ENCODE measurements at regions not wholly inside any gene's neighbourhood (a gene's known extent, or its start where the extent isn't known, plus 50 kb on each side); places are given as distances from the start of the nearest gene placed in this dataset.

DNA sequence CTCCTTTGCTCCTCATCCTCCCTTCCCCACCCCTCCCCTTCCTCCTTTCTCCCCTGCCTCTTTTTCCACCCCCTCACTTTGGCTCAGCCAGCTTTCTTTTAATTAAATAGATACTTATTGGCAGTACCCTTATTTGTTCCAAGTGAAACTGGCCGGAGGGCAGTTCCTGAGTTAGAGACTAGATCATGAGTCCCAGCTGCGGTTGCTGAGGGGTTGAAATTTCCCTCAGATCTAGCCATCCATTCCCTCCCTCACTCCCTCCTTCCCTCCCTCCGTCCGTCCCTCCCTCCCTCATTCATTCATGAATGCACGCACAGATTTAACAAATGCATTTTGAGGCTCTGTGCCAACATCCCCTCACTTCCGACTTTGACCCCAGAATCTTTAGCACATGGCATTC lies 519.2 kb upstream of the EEF2KMT start:
- DNase-seq = no peak

DNA sequence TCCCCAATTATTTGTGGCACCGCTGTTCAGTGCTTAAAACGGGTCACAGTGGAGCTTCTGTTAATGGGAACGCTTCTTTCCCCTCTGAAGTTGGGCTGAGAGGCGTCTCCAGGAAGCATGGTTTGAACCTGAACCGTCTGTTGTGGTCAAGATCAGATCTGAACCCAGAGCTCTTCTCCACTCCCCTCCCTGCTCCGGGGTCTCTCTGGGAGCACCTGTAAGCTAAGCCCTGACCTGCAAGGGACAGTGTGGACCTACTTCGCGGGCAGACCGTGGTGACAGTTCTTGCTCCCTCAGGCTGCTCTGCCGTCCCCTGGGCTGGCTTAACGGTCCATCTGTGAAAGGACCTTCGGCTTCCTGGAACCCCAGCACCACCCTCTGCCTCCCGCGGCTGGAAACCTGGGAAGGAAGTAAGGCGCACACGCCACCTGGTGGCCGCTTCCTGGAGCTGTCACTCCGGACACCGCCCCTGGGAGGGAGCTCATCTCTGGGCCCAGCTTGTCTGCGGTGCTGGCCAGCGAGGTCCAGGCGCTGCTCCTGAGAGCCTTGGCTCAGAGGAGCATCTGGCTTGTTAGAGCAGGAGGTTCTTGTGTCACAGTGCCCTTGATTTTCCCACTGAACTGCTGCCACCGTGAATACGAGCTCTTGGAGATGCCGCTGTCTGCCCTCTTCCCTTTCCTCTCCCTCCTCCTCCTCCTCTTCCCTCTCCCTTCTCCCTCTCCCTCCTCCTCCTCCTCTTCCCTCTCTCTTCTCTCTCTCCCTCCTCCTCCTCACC lies 518.5 kb upstream of the EEF2KMT start:
- DNase-seq = peak; percentile 7 to 44

DNA sequence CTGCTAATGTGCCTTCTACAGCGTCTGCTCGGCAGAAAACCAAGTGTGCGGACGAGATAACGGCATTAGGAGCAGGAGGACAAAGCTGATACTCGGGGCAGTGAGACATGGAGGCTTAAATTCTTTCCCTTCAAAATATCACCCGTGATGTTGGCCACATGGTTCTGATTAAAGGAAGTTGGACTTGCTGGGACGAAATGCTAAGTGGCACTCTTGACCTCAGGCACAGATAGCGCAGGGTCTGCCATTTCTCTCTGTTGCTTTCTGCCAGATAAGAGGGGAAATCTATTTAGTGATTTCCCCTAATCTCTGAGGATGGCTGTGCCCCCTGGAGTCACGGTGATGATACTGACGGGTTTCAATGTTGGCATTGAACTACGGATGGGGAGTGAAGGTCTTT lies 509.6 kb upstream of the EEF2KMT start:
- no peak for DNase-seq

DNA sequence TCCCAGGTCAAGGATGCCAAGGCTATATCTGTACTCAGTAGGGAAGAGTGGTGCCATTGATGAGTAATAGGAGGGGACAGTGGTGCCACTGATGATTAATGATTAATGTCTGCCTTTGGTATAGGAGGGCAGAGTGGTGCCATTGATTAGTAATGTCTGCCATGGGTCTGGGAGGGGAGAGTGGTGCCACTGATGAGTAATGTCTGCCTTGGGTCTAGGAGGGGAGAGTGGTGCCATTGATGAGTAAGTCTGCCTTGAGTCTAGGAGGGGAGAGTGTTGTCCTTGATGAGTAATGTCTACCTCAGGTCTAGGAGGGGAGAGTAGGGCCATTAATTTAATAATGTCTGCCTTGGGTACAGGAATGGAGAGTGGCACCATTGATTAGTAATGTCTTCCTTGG lies 507.8 kb upstream of the EEF2KMT start:
- no peak for DNase-seq

DNA sequence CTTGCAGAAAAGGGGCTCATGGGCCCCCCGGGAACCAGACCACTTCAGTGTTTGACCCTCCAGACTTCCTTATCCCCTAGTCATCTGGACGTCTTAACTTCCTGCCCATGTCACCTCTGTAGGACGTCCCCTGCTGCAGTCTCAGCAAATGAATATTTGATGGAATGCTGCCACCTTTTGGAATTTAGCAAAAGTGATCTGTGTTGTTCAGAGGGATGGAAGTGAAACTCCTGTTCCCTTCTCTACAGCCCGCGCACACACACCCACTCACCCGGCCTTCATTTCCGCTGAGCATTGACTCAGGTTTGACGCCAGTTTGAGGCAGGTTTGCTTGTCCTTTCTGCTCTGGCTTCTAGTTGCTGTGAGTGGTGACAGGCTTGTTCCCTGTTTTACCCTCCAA lies 507.2 kb upstream of the EEF2KMT start:
- DNase-seq = peak; percentile 20 to 31

DNA sequence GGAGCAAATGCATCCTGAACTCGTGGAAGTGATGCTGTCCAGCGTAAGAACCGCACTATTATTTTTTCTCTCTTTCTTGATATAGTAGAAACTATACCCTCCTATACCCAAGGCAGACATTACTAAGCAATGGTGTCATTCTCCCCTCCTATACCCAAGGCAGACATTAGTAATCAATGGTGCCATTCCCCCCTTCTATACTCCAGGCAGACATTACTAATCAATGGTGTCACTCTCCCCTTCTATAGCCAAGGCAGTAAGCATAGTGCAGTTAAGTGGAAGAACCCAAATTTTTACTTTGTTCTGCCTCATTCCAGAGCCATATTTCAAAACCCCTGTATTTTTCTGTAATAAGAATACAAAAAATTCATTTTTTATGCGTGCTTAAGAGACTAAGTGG lies 506.2 kb upstream of the EEF2KMT start:
- no peak for DNase-seq

DNA sequence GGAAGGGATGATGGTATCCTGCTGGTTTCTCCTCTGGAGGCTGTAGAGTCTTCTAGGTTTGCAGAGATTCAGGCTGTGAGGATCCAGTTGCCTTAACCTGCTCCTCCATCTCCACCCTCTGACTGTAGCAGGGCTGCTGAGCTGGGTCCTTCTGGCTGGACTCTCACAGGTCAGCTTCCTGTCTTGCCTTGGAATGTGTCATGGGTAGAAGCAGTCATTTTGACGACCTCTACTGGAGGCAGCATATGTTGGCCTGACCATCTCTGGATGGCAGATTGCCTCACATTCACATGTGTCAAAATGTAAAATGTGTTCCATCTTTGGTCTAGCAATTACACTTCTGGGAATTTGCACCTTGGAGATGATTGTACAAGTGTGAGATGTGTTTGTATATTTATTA lies 504.4 kb upstream of the EEF2KMT start:
- DNase-seq = no peak

DNA sequence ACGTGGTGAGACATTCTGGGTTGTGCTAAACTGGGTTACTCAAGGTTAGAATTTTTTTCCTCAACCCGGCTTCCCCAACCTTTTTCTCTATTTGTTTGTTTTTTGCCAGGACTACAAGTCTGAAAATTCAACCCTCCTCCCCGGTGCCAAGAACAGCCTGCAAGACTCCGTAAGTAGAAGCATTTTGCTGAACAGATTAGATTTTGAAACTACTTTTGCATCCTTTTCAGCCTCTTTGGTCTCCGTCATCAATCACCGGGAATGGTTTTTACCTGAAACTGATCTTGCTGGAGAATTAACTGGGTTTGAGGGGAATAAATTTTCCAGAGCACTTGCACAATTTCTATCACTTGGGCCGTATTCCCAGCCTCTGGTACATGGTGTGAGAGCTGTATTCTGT lies 501.2 kb upstream of the EEF2KMT start:
- no peak for DNase-seq

DNA sequence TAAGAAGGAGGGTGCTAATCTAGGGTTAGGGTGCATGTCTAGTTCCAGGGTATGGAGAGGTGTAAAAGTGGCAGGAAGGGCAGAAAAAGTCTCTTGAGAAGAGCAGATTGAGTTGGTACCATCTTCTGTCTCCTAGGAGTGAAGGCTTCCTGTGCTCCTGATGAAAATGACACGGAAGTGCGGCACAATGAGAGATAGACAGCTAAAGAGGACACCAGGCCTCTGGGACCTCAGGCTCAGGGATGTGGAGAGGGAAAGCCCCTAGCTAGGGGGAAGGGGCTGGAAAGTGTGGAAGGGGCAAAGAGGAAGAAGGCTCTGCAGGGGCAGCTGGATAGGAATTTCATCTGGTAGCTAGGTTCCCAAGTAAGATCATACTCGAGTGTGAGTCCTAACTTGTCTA lies 498.3 kb upstream of the EEF2KMT start:
- DNase-seq = no peak

DNA sequence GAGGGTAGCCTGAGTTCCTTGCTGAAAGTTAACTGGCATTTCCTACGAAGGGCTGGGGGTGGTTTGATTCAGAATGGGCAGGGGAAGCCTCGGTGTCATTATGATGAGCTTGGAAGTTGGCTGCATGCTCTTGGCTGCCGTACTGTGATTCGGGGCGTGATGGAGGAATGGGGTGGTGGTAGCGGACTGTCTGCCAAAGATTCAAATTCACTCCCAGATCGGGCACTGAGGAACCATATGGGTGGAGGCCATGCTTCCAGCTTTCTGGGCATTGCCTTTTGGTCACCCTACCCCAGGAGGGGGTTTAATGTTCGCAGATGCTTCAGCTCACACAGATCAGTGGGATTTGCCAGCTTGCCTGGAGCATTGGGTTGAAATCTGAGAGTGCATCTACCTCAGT lies 492.8 kb upstream of the EEF2KMT start:
- no peak for DNase-seq

DNA sequence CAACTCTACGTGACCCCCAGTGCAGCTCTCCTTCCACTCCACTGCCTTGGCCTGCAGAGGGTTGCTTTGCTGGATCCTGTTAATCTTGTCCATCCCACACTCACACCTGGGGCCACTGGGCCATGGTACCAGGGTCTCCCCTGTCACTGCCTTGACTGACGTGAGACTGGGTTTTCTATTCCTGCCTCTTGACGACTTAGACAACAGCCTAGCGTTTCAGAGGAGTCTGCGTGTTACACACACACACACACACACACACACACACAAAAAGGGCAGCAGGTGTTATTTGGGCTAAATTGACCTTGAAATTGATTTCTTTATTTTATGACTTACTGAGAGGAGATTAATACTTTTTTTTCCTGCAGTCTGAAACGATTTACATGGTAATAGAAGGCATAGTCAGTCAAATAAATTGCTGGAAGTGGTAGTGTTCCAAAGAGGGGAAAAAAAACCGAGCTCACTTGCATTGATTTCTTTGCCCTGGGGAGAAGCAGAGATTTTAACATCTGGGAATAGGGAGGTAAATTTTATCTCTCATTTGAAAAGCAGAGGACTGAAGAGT lies 492.3 kb upstream of the EEF2KMT start:
- DNase-seq = no peak

DNA sequence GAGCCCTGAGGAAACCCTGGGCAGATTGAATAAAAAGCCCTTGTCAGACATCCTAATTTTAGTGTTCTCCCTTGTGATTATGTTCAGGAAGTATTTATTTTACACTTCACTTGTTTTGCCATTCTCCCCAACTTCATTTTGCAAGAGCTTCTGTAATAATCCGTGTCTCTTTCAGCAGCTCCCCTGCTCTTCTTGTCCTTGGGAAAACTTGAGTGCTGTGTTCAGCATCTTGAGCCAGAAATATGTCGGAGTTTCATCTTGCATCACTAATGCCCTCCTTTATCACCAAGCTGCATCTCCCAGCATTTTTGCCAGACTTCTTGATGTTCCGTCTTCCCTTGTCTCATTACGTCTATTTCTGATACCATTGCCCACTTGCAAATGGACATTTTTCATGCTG lies 486.5 kb upstream of the EEF2KMT start:
- no peak for DNase-seq

DNA sequence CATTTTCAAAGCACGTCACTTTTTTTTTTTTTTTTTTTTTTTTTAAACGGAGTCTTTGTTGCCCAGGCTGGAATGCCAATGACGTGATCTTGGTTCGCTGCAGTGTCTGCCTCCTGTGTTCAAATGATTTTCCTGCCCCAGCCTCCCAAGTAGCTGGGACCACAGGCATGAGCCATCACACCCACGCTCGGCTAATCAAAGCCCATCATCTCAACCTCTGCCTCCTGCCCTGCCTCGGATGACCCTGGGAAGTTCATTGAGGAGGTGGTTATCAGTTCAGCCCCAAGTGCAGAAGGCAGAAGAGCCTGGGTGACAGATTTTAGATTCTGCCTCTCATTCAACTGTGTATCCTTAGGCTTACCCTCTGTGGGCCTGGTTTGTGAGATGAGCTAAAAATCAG lies 484.9 kb upstream of the EEF2KMT start:
- no peak for DNase-seq

DNA sequence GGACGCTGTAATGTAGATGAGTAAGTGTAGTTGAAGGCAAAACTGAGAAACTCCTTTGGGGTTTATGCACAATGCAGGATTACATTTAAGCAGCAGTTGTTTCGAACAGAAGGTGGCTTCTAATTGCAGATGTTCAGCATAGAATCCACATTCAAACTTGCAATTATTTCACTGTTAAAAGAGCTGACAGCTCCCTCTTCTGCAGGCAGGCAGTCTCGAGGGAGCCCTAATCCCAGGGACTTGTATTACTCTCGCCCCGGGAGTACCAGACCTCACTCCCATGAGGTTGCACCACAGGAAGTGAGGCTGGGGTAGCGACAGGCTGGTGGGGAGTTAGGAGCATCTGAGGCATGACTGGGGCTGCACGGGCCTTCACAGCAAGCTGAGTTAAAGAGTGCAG lies 484.3 kb upstream of the EEF2KMT start:
- DNase-seq = no peak

DNA sequence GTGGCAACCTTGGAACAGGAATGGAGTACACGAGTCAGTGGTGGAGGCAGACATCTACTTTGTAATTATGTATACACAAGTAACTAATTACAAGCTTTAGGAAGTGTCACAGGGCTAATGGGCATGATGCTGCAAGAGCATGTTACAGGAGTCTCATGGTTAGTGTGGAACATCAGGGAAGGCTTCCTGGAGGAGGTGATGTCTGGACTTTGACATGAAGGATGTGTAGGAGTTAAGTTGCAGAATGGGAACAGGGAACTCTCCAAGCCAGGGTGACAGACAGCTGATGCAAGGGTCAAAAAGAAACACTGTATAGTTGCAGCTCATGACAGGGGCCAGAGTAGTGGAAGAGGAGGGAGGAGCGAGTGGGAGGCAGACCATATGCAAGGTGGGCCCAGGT lies 483.8 kb upstream of the EEF2KMT start:
- DNase-seq = no peak

DNA sequence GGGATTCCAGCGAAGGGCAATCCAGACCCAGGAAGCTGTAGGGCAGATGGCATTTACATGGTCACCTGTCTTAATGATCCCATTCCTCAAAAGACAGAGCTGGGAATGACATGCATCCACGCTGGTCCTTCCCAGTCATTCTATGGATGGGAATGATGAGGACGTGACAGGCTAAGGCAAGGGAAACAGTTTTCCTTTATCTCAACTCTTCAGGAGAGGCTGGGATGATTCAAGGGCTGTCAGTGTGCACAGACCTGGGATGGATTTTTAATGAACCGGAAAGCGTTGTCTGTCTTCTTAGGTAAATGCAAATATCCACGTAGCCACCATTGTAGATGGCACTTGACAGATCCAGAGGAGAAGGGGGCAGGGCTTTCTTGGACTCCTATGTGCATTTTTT lies 483.2 kb upstream of the EEF2KMT start:
- no peak for DNase-seq

DNA sequence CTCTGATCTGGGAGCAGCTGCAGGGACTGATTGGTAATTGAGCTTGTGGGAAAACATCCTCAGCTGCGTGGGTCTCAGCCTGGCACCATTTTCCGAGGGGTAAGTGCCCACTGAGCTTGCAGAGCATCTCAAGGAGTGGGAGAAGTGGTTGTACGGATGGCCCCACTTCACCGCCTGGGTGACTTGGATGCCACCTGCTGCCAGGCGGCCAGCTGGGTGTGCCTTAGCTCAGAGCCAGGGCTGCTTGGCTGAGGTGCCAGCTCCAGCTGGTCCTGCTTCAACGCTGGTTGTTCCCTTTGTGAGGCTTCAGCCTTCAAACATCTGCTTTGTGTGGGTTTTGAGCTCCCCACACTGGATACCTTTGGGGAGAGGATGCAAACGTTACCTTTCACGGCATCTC lies 482.7 kb upstream of the EEF2KMT start:
- DNase-seq = no peak

DNA sequence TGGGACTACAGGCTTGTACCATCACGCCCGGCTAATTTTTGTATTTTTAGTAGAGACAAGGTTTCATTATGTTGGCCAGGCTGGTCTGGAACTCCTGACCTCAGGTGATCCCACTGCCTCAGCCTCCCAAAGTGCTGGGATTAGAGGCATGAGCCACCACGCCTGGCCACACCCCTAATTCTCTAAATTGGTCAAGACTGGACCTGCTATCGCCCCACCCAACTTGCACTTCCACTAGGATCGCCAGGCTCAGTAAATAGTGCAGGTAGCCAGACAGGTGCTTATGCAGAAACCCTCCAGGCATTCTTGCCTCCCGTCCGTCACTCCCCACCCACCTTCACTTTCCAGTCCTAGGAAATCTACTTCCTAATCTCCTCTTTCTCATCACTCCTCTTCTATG lies 481.4 kb upstream of the EEF2KMT start:
- DNase-seq = no peak

DNA sequence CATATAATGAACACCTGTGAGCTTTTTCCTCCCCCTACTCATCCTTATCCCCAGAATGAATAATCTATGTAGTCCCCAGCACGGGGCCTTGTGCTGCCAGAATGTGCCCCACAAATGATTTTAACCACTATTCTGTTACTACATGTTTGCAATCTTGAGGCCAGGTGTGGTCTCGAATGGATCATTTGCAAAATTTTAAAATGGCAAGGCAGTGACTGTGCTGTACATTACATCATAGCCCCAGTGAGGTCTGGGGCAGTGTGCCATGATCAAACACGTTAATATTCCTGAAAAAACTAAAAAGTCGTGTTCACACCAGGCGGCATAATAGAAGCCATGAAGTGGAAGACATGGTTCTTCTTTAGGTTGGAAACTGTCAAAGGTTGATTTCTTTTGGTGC lies 479.9 kb upstream of the EEF2KMT start:
- no peak for DNase-seq

DNA sequence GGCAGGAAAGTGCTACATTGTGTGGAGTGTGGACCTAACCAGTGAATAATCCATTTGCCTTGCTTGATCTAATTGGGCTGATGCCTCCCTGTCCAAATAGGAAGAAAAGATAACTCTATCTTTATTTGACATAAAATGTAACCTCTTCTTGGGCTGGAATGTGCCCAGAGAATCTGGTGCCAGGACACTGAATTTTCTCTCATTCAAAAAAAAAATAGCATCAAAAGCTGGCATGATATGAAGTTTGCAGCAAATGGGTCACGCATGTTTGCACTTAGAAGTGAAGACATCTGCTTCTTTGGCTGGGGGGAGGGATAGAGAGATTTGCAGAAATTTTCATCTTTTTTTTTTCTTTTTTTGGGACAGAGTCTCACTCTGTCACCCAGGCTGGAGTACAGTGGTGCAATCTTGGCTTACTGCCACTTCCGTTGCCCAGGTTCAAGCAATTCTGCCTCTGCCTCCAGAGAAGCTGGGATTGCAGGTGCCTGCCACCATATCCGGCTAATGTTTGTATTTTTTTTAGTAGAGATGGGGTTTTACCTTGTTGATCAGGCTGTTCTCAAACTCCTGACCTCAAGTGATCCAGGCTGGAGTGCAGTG lies 478.2 kb upstream of the EEF2KMT start:
- DNase-seq = no peak

DNA sequence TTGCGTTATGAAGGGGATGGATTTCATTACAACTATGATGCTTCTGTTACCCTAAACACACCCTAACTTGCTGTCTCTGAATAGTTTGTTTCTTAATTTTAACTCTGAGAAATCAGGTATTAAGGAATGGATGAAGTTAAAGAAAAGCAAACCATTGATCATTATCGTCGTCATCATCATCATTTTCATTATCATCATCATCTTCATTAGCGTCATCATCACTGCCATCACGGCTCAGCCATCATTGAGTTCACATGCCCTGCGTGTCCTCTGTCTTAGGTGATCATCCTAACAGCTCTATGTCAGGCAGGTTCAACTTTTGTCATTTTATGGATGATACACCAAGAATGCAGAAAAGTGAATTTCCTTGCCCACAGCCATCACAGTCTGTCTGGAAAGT lies 477.5 kb upstream of the EEF2KMT start:
- no peak for DNase-seq

DNA sequence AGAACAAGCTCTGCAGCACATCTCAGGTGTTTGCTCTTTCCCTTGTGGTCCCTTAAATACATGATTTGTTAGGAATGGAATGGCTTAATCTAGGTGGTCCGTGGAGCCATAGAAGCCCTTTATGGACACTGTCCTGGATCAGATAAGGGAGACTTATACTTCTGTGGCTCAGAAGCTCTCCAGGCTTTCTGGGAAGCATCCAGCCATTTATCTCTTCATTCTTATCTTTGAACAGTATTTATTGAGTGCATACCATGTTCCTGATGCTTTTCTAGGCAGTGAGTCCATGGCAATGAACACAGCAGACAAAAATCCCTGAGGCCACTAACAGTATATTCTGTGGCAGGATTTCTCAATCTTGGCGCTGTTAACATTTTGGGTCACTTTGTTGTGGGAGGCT lies 474.5 kb upstream of the EEF2KMT start:
- DNase-seq = no peak

DNA sequence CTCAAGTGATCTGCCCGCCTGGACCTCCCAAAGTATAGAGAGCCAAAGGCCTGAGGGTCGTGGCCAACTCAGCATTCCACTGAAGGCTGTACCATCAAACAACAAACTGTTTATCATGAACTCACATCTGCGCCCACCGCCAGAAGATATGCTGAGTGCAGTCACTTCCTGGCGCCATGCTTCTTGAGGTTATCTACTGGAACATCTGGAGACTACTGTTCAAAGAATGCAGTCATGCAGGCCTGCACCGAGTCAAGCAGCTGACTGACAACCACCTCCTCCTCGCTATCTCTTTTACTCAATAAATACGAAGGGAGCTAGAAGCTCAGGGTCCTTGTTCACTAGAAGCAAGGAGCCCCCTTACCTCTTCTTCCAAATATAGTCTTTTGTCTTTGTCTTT lies 473.9 kb upstream of the EEF2KMT start:
- DNase-seq = no peak

DNA sequence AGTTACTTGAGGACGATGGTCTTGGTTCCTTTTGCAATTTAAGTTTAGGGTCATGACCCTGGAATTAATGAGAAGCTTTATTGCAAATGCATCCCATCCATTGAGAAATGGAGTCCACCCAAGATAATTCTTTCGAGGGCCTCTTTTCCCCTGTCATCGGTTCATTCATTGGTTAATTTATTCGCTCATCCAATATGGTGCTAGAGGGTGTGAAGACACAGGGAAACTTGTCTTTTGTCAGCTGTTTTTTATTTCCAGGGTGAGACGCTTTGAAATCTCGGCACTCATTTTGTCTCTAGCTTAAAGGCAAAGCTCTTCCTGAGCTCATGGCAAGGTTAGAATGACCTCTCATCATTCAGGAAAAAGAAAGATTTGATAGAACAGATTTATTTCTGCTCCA lies 464.2 kb upstream of the EEF2KMT start:
- DNase-seq = no peak

DNA sequence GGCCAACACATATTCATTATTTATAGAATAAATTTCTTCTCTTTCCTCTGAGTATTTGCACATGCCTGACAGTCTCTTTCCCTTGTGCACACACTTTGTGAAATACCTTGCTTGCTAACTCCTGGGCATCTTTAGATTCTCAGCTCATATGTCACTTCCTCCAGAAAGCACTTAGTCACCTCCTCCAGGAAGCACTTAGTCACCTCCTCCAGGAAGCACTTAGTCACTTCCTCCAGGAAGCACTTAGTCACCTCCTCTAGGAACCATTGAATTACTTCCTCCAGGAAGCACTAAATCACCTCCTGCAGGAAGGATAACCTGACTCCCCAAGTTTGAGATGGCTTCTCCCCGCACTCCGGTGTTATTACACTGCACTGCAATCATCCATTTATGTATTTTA lies 462.5 kb upstream of the EEF2KMT start:
- DNase-seq = no peak

Data from inflammatory macrophage treated with lipopolysaccharide for 1 hour (primary cell).